ENCODE measurements at regions not wholly inside any gene's neighbourhood (a gene's known extent, or its start where the extent isn't known, plus 50 kb on each side); places are given as distances from the start of the nearest gene placed in this dataset.

- Histone ChIP-seq H3K27ac (no peak overlapping the region), H3K9me3 (peaks cover 0 to 5% (median 0%) of the 10 kb centered on the region in 11 donors), H3K27me3 (no peaks in the 10 kb centered on the region), H3K4me3 (no peak overlapping the region), H3K36me3 (no peaks in the 10 kb centered on the region), H3K4me1 (no peaks in the 10 kb centered on the region)
- intact Hi-C loops (cut with DNase I) = no loop called here
- ATAC-seq (no peak), DNase-seq (no peak)
- WGBS, 2 donors = 65 to 78% methylated on average over 4 of the region's 4 CpGs
- TF ChIP-seq CTCF (IDR thresholded peaks at IDR 0.05) = no peak
Measured at GRCh38 chr2:104539649-104540048, 314.3 kb upstream of the POU3F3 start.

GRCh38 chr2:104545055-104545454, 308.9 kb upstream of the POU3F3 start:
- H3K4me1 ChIP-seq = no peaks in the 10 kb centered on the region
- DNase-seq (no peak), ATAC-seq (no peak)
- WGBS, 2 donors = 89 to 92% methylated on average over 6 of the region's 6 CpGs
- H3K27ac ChIP-seq = no peak overlapping the region
- no peaks in the 10 kb centered on the region for H3K9me3 ChIP-seq
- H3K4me3 ChIP-seq = no peak overlapping the region
- H3K27me3 ChIP-seq = no peaks in the 10 kb centered on the region
- no peak for TF ChIP-seq CTCF (IDR thresholded peaks at IDR 0.05)
- H3K36me3 ChIP-seq = no peaks in the 10 kb centered on the region
- intact Hi-C loops (cut with DNase I) = no loop called here

- intact Hi-C loops (cut with DNase I) = no loop called here
- TF ChIP-seq CTCF (IDR thresholded peaks at IDR 0.05) = no peak
- ATAC-seq = no peak
- 74 to 76% methylated on average over 1 of the region's 1 CpG for WGBS, 2 donors
- Histone ChIP-seq H3K9me3 (no peaks in the 10 kb centered on the region), H3K4me1 (no peaks in the 10 kb centered on the region), H3K36me3 (no peaks in the 10 kb centered on the region), H3K27me3 (no peaks in the 10 kb centered on the region), H3K27ac (no peak overlapping the region), H3K4me3 (no peak overlapping the region)
- DNase-seq = no peak
Measured at GRCh38 chr2:104546537-104546936, 307.4 kb upstream of the POU3F3 start.

GRCh38 chr2:104547221-104547620, 306.7 kb upstream of the POU3F3 start:
- 69 to 76% methylated on average over 7 of the region's 7 CpGs for WGBS, 2 donors
- no peak overlapping the region for H3K4me3 ChIP-seq
- no peaks in the 10 kb centered on the region for H3K9me3 ChIP-seq
- intact Hi-C loops (cut with DNase I) = no loop called here
- no peak for ATAC-seq
- peaks cover 0 to 4% (median 0%) of the 10 kb centered on the region in 7 donors for H3K27me3 ChIP-seq
- H3K36me3 ChIP-seq = no peaks in the 10 kb centered on the region
- H3K27ac ChIP-seq = no peak overlapping the region
- no peaks in the 10 kb centered on the region for H3K4me1 ChIP-seq
- TF ChIP-seq CTCF (IDR thresholded peaks at IDR 0.05) = no peak
- DNase-seq = no peak

All from heart right ventricle (tissue), 16 donors.